Stomach (tissue), 4 donors: ENCODE measurements at regions not wholly inside any gene's neighbourhood (a gene's known extent, or its start where the extent isn't known, plus 50 kb on each side); places are given as distances from the start of the nearest gene placed in this dataset.

ENCODE experiments used
- CTCF ChIP-seq, 7 experiments: fragments of 450-650 bp in 4 of 7; fragments of 200-600 bp in 3 of 7; sonication (generic) in 3 of 7; IDR thresholded peaks; one replicate each; pipeline ENCODE4 v1.5.1; 2016 to 2019; ENCODE audit warnings: antibody characterized with exemption in 7 of 7, control low read depth in 2 of 7, mild to moderate bottlenecking in 1 of 7
- POLR2A ChIP-seq, 4 donors: fragments of 450-650 bp; IDR thresholded peaks; one replicate each; pipeline ENCODE4 v1.6.1; 2016; ENCODE audit warnings: antibody characterized with exemption in 4 of 4, control low read depth in 2 of 4, mild to moderate bottlenecking in 1 of 4, moderate library complexity in 1 of 4

- TF ChIP-seq POLR2A (IDR thresholded peaks at IDR 0.05) (no peak), CTCF (IDR thresholded peaks at IDR 0.05) (no peak)
Measured at GRCh38 chr4:127555106-127555505, 77.7 kb upstream of the INTU start.
